ENCODE measurements at regions not wholly inside any gene's neighbourhood (a gene's known extent, or its start where the extent isn't known, plus 50 kb on each side); places are given as distances from the start of the nearest gene placed in this dataset.

GRCh38 chr3:166488977-166489672 is 651.9 kb upstream of the BCHE start:
- TF ChIP-seq CTCF (conservative IDR thresholded peaks at IDR 0.05; ENCODE audit: low read depth, low read length) (no peak), EZH2 (IDR thresholded peaks at IDR 0.05; ENCODE audit: borderline replicate concordance, low read depth, low read length, poor library complexity, severe bottlenecking) (no peak)

Measured in A673 (cell line).